Hematopoietic multipotent progenitor cell (in vitro differentiated cells): ENCODE measurements at regions not wholly inside any gene's neighbourhood (a gene's known extent, or its start where the extent isn't known, plus 50 kb on each side); places are given as distances from the start of the nearest gene placed in this dataset.
"Not testable (repeated sequence)": the region's sequence is repeated elsewhere in the genome, so short reads cannot be mapped to it uniquely, and the experiment has no call there.

ENCODE experiments used
- DNase-seq, 3 donors: peaks; one replicate each; pipeline ENCODE4 v3.0.0-alpha.2; 2011 to 2015; ENCODE audit warnings: low read depth in 2 of 3, low spot score in 2 of 3

GRCh38 chr13:34349091-34349722 is 531.3 kb downstream of the RFC3 start:
- DNase-seq: no peak

GRCh38 chr13:34350671-34351070 is 532.7 kb downstream of the RFC3 start:
- DNase-seq: no peak

GRCh38 chr13:34351134-34351533 is 533.2 kb downstream of the RFC3 start:
- no peak for DNase-seq

GRCh38 chr13:34352958-34353357 is 535.0 kb downstream of the RFC3 start:
- no peak for DNase-seq

GRCh38 chr13:34356686-34357434 is 538.9 kb downstream of the RFC3 start:
- DNase-seq: no peak

GRCh38 chr13:34357435-34358232 is 539.7 kb downstream of the RFC3 start:
- DNase-seq: no peak

GRCh38 chr13:34358811-34359513 is 541.0 kb downstream of the RFC3 start:
- DNase-seq: no peak

- DNase-seq: no peak
Measured at GRCh38 chr13:34360702-34361101, 542.8 kb downstream of the RFC3 start.

GRCh38 chr13:34361560-34361959 is 543.6 kb downstream of the RFC3 start:
- no peak for DNase-seq

GRCh38 chr13:34363266-34363665 is 545.3 kb downstream of the RFC3 start:
- DNase-seq: no peak

GRCh38 chr13:34364633-34365032 is 546.7 kb downstream of the RFC3 start:
- no peak for DNase-seq

- no peak for DNase-seq
Measured at GRCh38 chr13:34369931-34370330, 552.0 kb downstream of the RFC3 start.

- no peak for DNase-seq
Measured at GRCh38 chr13:34371108-34371507, 553.2 kb downstream of the RFC3 start.

- no peak for DNase-seq
Measured at GRCh38 chr13:34371645-34372395, 553.9 kb downstream of the RFC3 start.

- DNase-seq: no peak
Measured at GRCh38 chr13:34372581-34372980, 554.6 kb downstream of the RFC3 start.

- no peak for DNase-seq
Measured at GRCh38 chr13:34376483-34376882, 558.5 kb downstream of the RFC3 start.

- DNase-seq: no peak
Measured at GRCh38 chr13:34381228-34381627, 560.8 kb upstream of the NBEA start.

GRCh38 chr13:34383728-34384127 is 558.3 kb upstream of the NBEA start:
- DNase-seq: no peak

- not testable (repeated sequence) for DNase-seq
Measured at GRCh38 chr13:34386229-34386628, 555.8 kb upstream of the NBEA start.

GRCh38 chr13:34391076-34391475 is 551.0 kb upstream of the NBEA start:
- DNase-seq: no peak
